ENCODE measurements at regions not wholly inside any gene's neighbourhood (a gene's known extent, or its start where the extent isn't known, plus 50 kb on each side); places are given as distances from the start of the nearest gene placed in this dataset.

DNA sequence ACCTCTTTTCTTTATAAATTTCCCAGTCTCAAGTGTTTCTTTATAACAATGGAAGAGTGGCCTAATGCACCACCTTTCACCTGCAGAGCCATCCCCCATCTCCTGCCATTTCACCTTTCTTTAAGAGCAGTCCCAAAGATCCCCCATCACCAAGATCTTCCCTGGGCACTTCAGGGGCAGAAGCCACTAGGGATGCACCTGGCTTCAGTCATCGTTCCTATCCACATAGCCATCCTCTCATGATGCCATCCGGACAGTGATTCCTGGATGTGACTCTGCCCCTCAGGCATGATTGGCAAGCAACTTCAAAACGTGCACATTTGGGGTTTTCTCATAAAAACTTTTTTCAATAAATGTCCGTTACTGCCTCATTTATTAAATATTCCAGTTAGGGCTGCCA, 225.9 kb downstream of the TBXT start:
- peaks cover 7% of the 10 kb centered on the region; the same call in 2 of the 3 replicates for H3K9me3 Mint-ChIP-seq
- Histone ChIP-seq H4K20me1 (replicated peaks; ENCODE audit: insufficient read depth) (no peaks in the 10 kb centered on the region), H3K4me2 (no peak overlapping the region), H2AFZ (no peak overlapping the region), H3F3A (replicated peaks; ENCODE audit: low read depth) (no peaks in the 10 kb centered on the region), H3K79me2 (replicated peaks; ENCODE audit: insufficient read depth) (no peaks in the 10 kb centered on the region), H3K4me3 (no peak overlapping the region), H3K27ac (ENCODE audit: low read depth) (no peak overlapping the region), H3K4me1 (ENCODE audit: insufficient read depth) (no peaks in the 10 kb centered on the region), H3K27me3 (ENCODE audit: insufficient read depth) (no peaks in the 10 kb centered on the region), H3K36me3 (ENCODE audit: insufficient read depth) (no peaks in the 10 kb centered on the region), H3K9me2 (ENCODE audit: insufficient read depth) (peaks cover 5% of the 10 kb centered on the region; the same call in 1 of the 2 replicates)
- H3K4me1 Mint-ChIP-seq: no peaks in the 10 kb centered on the region
- TF ChIP-seq NANOG (IDR thresholded peaks at IDR 0.05; ENCODE audit: borderline replicate concordance) (no peak), POLR2AphosphoS5 (IDR thresholded peaks at IDR 0.05; ENCODE audit: low read depth) (no peak), ZNF114 (CRISPR knock-in tag; IDR thresholded peaks at IDR 0.05) (no peak), ZNF331 (CRISPR knock-in tag; IDR thresholded peaks at IDR 0.05; ENCODE audit: low read depth) (no peak), STAT1 (IDR thresholded peaks at IDR 0.05; ENCODE audit: unreplicated experiment) (no peak), EZH2 (IDR thresholded peaks at IDR 0.05; ENCODE audit: low read depth, unreplicated experiment) (no peak), JUNB (IDR thresholded peaks at IDR 0.05; ENCODE audit: unreplicated experiment) (no peak)
- TF ChIP-seq, protein P1, sequence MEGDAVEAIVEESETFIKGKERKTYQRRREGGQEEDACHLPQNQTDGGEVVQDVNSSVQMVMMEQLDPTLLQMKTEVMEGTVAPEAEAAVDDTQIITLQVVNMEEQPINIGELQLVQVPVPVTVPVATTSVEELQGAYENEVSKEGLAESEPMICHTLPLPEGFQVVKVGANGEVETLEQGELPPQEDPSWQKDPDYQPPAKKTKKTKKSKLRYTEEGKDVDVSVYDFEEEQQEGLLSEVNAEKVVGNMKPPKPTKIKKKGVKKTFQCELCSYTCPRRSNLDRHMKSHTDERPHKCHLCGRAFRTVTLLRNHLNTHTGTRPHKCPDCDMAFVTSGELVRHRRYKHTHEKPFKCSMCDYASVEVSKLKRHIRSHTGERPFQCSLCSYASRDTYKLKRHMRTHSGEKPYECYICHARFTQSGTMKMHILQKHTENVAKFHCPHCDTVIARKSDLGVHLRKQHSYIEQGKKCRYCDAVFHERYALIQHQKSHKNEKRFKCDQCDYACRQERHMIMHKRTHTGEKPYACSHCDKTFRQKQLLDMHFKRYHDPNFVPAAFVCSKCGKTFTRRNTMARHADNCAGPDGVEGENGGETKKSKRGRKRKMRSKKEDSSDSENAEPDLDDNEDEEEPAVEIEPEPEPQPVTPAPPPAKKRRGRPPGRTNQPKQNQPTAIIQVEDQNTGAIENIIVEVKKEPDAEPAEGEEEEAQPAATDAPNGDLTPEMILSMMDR (conservative IDR thresholded peaks at IDR 0.05; ENCODE audit: low read depth in 2 of 2): no peak
- TF ChIP-seq, protein P2, sequence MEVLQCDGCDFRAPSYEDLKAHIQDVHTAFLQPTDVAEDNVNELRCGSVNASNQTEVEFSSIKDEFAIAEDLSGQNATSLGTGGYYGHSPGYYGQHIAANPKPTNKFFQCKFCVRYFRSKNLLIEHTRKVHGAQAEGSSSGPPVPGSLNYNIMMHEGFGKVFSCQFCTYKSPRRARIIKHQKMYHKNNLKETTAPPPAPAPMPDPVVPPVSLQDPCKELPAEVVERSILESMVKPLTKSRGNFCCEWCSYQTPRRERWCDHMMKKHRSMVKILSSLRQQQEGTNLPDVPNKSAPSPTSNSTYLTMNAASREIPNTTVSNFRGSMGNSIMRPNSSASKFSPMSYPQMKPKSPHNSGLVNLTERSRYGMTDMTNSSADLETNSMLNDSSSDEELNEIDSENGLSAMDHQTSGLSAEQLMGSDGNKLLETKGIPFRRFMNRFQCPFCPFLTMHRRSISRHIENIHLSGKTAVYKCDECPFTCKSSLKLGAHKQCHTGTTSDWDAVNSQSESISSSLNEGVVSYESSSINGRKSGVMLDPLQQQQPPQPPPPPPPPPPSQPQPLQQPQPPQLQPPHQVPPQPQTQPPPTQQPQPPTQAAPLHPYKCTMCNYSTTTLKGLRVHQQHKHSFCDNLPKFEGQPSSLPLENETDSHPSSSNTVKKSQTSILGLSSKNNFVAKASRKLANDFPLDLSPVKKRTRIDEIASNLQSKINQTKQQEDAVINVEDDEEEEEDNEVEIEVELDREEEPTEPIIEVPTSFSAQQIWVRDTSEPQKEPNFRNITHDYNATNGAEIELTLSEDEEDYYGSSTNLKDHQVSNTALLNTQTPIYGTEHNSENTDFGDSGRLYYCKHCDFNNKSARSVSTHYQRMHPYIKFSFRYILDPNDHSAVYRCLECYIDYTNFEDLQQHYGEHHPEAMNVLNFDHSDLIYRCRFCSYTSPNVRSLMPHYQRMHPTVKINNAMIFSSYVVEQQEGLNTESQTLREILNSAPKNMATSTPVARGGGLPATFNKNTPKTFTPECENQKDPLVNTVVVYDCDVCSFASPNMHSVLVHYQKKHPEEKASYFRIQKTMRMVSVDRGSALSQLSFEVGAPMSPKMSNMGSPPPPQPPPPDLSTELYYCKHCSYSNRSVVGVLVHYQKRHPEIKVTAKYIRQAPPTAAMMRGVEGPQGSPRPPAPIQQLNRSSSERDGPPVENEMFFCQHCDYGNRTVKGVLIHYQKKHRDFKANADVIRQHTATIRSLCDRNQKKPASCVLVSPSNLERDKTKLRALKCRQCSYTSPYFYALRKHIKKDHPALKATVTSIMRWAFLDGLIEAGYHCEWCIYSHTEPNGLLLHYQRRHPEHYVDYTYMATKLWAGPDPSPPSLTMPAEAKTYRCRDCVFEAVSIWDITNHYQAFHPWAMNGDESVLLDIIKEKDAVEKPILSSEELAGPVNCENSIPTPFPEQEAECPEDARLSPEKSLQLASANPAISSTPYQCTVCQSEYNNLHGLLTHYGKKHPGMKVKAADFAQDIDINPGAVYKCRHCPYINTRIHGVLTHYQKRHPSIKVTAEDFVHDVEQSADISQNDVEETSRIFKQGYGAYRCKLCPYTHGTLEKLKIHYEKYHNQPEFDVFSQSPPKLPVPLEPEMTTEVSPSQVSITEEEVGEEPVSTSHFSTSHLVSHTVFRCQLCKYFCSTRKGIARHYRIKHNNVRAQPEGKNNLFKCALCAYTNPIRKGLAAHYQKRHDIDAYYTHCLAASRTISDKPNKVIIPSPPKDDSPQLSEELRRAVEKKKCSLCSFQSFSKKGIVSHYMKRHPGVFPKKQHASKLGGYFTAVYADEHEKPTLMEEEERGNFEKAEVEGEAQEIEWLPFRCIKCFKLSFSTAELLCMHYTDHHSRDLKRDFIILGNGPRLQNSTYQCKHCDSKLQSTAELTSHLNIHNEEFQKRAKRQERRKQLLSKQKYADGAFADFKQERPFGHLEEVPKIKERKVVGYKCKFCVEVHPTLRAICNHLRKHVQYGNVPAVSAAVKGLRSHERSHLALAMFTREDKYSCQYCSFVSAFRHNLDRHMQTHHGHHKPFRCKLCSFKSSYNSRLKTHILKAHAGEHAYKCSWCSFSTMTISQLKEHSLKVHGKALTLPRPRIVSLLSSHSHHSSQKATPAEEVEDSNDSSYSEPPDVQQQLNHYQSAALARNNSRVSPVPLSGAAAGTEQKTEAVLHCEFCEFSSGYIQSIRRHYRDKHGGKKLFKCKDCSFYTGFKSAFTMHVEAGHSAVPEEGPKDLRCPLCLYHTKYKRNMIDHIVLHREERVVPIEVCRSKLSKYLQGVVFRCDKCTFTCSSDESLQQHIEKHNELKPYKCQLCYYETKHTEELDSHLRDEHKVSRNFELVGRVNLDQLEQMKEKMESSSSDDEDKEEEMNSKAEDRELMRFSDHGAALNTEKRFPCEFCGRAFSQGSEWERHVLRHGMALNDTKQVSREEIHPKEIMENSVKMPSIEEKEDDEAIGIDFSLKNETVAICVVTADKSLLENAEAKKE (CRISPR knock-in tag; IDR thresholded peaks at IDR 0.05): no peak
- TF ChIP-seq, protein P3, sequence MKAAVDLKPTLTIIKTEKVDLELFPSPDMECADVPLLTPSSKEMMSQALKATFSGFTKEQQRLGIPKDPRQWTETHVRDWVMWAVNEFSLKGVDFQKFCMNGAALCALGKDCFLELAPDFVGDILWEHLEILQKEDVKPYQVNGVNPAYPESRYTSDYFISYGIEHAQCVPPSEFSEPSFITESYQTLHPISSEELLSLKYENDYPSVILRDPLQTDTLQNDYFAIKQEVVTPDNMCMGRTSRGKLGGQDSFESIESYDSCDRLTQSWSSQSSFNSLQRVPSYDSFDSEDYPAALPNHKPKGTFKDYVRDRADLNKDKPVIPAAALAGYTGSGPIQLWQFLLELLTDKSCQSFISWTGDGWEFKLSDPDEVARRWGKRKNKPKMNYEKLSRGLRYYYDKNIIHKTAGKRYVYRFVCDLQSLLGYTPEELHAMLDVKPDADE (IDR thresholded peaks at IDR 0.05): no peak
- TF ChIP-seq, protein P4, sequence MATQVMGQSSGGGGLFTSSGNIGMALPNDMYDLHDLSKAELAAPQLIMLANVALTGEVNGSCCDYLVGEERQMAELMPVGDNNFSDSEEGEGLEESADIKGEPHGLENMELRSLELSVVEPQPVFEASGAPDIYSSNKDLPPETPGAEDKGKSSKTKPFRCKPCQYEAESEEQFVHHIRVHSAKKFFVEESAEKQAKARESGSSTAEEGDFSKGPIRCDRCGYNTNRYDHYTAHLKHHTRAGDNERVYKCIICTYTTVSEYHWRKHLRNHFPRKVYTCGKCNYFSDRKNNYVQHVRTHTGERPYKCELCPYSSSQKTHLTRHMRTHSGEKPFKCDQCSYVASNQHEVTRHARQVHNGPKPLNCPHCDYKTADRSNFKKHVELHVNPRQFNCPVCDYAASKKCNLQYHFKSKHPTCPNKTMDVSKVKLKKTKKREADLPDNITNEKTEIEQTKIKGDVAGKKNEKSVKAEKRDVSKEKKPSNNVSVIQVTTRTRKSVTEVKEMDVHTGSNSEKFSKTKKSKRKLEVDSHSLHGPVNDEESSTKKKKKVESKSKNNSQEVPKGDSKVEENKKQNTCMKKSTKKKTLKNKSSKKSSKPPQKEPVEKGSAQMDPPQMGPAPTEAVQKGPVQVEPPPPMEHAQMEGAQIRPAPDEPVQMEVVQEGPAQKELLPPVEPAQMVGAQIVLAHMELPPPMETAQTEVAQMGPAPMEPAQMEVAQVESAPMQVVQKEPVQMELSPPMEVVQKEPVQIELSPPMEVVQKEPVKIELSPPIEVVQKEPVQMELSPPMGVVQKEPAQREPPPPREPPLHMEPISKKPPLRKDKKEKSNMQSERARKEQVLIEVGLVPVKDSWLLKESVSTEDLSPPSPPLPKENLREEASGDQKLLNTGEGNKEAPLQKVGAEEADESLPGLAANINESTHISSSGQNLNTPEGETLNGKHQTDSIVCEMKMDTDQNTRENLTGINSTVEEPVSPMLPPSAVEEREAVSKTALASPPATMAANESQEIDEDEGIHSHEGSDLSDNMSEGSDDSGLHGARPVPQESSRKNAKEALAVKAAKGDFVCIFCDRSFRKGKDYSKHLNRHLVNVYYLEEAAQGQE (IDR thresholded peaks at IDR 0.05; ENCODE audit: unreplicated experiment): no peak
- H3K27me3 Mint-ChIP-seq (ENCODE audit: insufficient read depth, low read depth, poor library complexity): peaks cover 8% of the 10 kb centered on the region
- DNase-seq (ENCODE audit: low spot score): no peak
- ATAC-seq: no peak
- H3K4me3 Mint-ChIP-seq: no peak overlapping the region
- H3K27ac Mint-ChIP-seq: no peak overlapping the region
- H3K36me3 Mint-ChIP-seq (ENCODE audit: low read depth): no peaks in the 10 kb centered on the region

Measured in GM23338 (cell line).